Body of pancreas (tissue), 4 donors: ENCODE measurements at regions not wholly inside any gene's neighbourhood (a gene's known extent, or its start where the extent isn't known, plus 50 kb on each side); places are given as distances from the start of the nearest gene placed in this dataset.
"Not testable (repeated sequence)": the region's sequence is repeated elsewhere in the genome, so short reads cannot be mapped to it uniquely, and the experiment has no call there.

ENCODE experiments used
- ATAC-seq: fragments of 150-250 bp; one replicate; pipeline ENCODE4 v1.9.1; 2016
- DNase-seq, 4 donors: peaks; one replicate each; pipeline ENCODE4 v3.0.0-alpha.2; 2019
- H3K27ac ChIP-seq, 4 donors: fragments of 200-600 bp; sonication (generic); 1 replicate in 3 of 4; 2 replicates in 1 of 4; pipeline versions ENCODE4 v1.5.1 to v1.6.1; 2016 to 2019; ENCODE audit warnings: mild to moderate bottlenecking in 1 of 4, mixed read lengths in 1 of 4, moderate library complexity in 1 of 4
- H3K27me3 ChIP-seq, 2 donors: fragments of 200-600 bp; sonication (generic); one replicate each; pipeline ENCODE4 v1.6.0; 2016; ENCODE audit warnings: mild to moderate bottlenecking in 1 of 2
- H3K36me3 ChIP-seq, 2 donors: fragments of 200-600 bp; sonication (generic); replicated peaks in 1 of 2; 2 replicates each; pipeline ENCODE4 v1.5.1; 2016; ENCODE audit warnings: low read depth in 2 of 2; ENCODE audit not compliant: insufficient read depth in 1 of 2
- H3K4me1 ChIP-seq: fragments of 200-600 bp; sonication (generic); one replicate; pipeline ENCODE4 v1.6.0; 2016
- H3K4me3 ChIP-seq, 2 donors: fragments of 200-600 bp; sonication (generic); 1 replicate in 1 of 2; 2 replicates in 1 of 2; pipeline ENCODE4 v1.5.1; 2016 to 2019
- H3K9me3 ChIP-seq, 3 donors: fragments of 200-600 bp; sonication (generic); 1 replicate in 2 of 3; 2 replicates in 1 of 3; pipeline ENCODE4 v1.5.1; 2016
- CTCF ChIP-seq, 7 experiments: fragments of 450-650 bp in 4 of 7; fragments of 200-600 bp in 3 of 7; sonication (generic) in 3 of 7; IDR thresholded peaks; one replicate each; pipeline ENCODE4 v1.5.1; 2016 to 2019; ENCODE audit warnings: antibody characterized with exemption in 7 of 7
- WGBS, 2 donors: methylation state at CpG; one replicate each; pipeline ENCODE4 v1.1.5; 2017; 5-methylcytosine and 5-hydroxymethylcytosine counted together
- intact Hi-C: fragments of 100-400 bp; cut with DNase I; formaldehyde crosslinking; loops from one replicate; pipeline ENCODE4 v1.15.1; 2023

DNA sequence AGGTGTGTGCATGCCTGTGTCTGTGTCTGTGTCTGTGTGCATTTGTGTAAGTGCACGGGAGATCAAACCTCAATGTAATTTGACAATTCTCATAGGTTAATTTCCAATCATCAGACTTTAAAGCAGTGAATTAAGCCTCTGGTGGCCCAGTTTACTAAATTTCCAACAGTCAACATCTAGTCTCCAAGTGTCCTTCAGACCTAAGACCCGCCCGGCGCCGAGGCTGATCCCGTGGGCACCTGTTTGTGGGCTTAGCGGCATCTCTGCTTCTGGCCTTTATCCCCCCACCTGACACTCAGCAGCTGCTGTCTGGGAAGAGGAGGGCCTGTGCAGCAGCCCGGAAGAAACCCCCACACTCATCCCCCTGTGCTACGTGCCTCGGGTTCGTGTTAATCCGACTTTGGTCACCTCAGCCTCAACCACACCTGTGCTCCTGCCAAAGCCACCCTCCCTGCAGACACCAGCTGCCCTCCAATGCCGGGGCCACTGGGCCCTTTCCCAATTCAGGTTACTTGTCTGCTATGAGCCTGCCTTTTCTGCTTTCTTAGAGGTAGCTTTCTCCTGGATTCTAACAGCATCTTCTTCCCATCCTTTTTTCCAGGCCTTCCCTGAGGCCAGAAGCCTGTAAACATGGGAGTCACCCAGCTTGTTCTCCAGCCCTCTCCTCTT, 154.7 kb downstream of the ATP6V0E2 start:
- intact Hi-C loops, H3K4me3 ChIP-seq, H3K4me1 ChIP-seq, H3K36me3 ChIP-seq, H3K27ac ChIP-seq, H3K27me3 ChIP-seq, DNase-seq, ATAC-seq, H3K9me3 ChIP-seq: not testable (repeated sequence)
- WGBS, 2 donors = 82 to 98% methylated on average over 5 to 13 of the region's 13 CpGs

- intact Hi-C loops, H3K9me3 ChIP-seq, ATAC-seq, H3K36me3 ChIP-seq, H3K27ac ChIP-seq, H3K27me3 ChIP-seq, H3K4me3 ChIP-seq, H3K4me1 ChIP-seq, DNase-seq: not testable (repeated sequence)
- 88 to 92% methylated on average over 5 to 6 of the region's 6 CpGs for WGBS, 2 donors
Measured at GRCh38 chr7:150029013-150029389, 155.2 kb downstream of the ATP6V0E2 start.

- WGBS, 2 donors = 85 to 100% methylated on average over 3 of the region's 3 CpGs
- H3K27me3 ChIP-seq, intact Hi-C loops, H3K9me3 ChIP-seq, ATAC-seq, H3K36me3 ChIP-seq, H3K27ac ChIP-seq, DNase-seq, H3K4me3 ChIP-seq, H3K4me1 ChIP-seq: not testable (repeated sequence)
Measured at GRCh38 chr7:150031733-150032132, 158.0 kb downstream of the ATP6V0E2 start.

DNA sequence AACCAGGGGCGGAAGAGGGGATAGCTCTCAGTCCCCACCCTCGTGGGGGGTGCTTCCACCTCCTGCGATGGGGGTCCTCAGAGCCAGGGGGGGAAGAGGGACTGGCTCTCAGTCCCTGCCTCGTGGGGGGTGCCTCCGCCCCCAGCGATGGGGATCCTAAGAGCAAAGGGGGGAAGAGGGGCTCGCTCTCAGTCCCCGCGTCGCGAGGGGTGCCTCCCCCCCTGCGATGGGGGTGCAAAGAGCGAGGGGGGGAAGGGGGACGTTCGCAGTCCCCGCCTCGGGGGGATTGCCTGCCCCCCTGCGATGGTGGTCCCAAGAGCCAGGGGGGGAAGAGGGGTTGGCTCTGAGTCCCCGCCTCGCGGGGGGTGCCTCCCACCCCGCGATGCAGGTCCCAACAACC, 159.9 kb downstream of the ATP6V0E2 start:
- WGBS, 2 donors = no CpG with 5 or more reads among the region's 23 CpGs
- H3K4me3 ChIP-seq, H3K9me3 ChIP-seq, H3K4me1 ChIP-seq, ATAC-seq, H3K36me3 ChIP-seq, DNase-seq, H3K27ac ChIP-seq, H3K27me3 ChIP-seq, intact Hi-C loops: not testable (repeated sequence)

DNA sequence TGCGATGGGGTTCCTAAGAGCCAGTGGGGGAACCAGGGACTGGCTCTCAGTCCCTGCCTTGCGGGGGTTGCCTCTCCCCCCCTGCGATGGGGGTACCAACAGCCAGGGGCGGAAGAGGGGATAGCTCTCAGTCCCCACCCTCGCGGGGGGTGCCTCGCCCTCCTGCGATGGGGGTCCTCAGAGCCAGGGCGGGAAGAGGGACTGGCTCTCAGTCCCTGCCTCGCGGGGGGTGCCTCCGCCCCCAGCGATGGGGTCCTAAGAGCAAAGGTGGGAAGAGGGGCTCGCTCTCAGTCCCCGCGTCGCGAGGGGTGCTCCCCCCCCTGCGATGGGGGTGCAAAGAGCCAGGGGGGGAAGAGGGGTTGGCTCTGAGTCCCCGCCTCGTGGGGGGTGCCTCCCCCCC, 162.0 kb downstream of the ATP6V0E2 start:
- H3K9me3 ChIP-seq, H3K27ac ChIP-seq, H3K36me3 ChIP-seq, DNase-seq, H3K4me3 ChIP-seq, H3K4me1 ChIP-seq, intact Hi-C loops, H3K27me3 ChIP-seq, ATAC-seq: not testable (repeated sequence)
- WGBS, 2 donors = 95% methylated on average over 15 of the region's 21 CpGs; no CpG with 5 or more reads in 1 of the 2 donors

DNA sequence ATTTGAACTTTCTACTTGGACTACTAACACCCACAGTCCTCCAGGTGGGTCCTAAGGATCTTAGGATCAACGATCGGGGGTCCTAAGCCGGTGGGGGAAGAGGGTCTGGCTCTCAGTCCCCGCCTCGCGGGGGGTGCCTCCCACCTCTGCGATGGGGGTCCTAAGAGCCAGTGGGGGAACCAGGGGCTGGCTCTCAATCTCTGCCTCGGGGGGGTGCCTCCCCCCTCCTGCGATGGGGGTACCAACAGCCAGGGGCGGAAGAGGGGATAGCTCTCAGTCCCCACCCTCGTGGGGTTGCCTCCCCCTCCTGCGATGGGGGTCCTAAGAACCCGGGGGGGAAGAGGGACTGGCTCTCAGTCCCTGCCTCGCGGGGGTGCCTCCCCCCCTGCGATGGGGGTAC, 165.3 kb downstream of the ATP6V0E2 start:
- 83 to 93% methylated on average over 6 to 8 of the region's 16 CpGs for WGBS, 2 donors
- H3K4me3 ChIP-seq, H3K36me3 ChIP-seq, H3K27me3 ChIP-seq, H3K4me1 ChIP-seq, DNase-seq, ATAC-seq, H3K27ac ChIP-seq, H3K9me3 ChIP-seq, intact Hi-C loops: not testable (repeated sequence)

GRCh38 chr7:150042281-150042680, 168.5 kb downstream of the ATP6V0E2 start:
- H3K27ac ChIP-seq, H3K4me1 ChIP-seq, H3K27me3 ChIP-seq, DNase-seq, H3K9me3 ChIP-seq, intact Hi-C loops, H3K4me3 ChIP-seq, H3K36me3 ChIP-seq, ATAC-seq: not testable (repeated sequence)
- no CpG with 5 or more reads among the region's 20 CpGs for WGBS, 2 donors

DNA sequence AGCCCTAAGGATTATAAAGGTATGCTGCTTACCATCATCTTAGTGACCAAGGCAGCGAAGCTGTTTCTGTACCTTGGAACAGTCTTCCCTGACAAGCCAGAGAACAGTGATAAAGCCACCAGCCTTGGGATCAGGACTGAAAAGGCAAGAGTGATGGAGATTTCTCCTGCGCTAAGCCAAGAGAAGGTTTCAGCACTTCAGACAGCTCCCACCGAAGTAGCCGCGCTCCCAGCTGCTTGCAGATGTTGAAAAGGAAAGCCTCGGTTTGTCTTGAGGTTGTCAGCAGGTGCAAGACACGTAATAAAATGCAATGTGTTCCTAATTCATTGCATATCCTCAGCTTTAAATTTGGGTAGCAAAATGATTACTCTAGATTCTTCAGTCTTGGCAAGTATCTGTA, 171.0 kb downstream of the ATP6V0E2 start:
- H3K27me3 ChIP-seq, intact Hi-C loops, H3K4me3 ChIP-seq, ATAC-seq, H3K27ac ChIP-seq, H3K9me3 ChIP-seq, H3K36me3 ChIP-seq, DNase-seq, H3K4me1 ChIP-seq: not testable (repeated sequence)
- 57 to 72% methylated on average over 7 of the region's 7 CpGs for WGBS, 2 donors

- DNase-seq, ATAC-seq, H3K9me3 ChIP-seq, H3K4me3 ChIP-seq, H3K36me3 ChIP-seq, H3K27me3 ChIP-seq, H3K27ac ChIP-seq, H3K4me1 ChIP-seq, intact Hi-C loops: not testable (repeated sequence)
- peak in 3 of 7 experiments; percentile 6 to 19 (median 14) for TF ChIP-seq CTCF (IDR thresholded peaks at IDR 0.05)
- WGBS, 2 donors = 28 to 35% methylated on average over 1 to 2 of the region's 2 CpGs
Measured at GRCh38 chr7:150045596-150045995, 171.8 kb downstream of the ATP6V0E2 start.
